DMS153 treated with DMSO at 0.1 percent for 48 hours (cell line): ENCODE measurements at regions not wholly inside any gene's neighbourhood (a gene's known extent, or its start where the extent isn't known, plus 50 kb on each side); places are given as distances from the start of the nearest gene placed in this dataset.

Experiments
- DNase-seq: peaks from one replicate; lab custom pipeline; 2025; ENCODE audit not compliant: unreplicated experiment; lab: John Stamatoyannopoulos, UW

GRCh38 chr2:217628061-217628460 is 374.7 kb downstream of the TNS1 start:
- DNase-seq, result no peak

- no peak for DNase-seq
These were observed 375.9 kb downstream of the TNS1 start for GRCh38 chr2:217626926-217627325.

GRCh38 chr2:217625557-217626169 is 377.1 kb downstream of the TNS1 start:
- no peak for DNase-seq

GRCh38 chr2:217623281-217623912 is 379.4 kb downstream of the TNS1 start:
- no peak for DNase-seq

GRCh38 chr2:217622205-217623060 is 380.4 kb downstream of the TNS1 start:
- DNase-seq, result peak; percentile 39

- no peak for DNase-seq
These were observed 381.4 kb downstream of the TNS1 start for GRCh38 chr2:217621391-217621801.

DNA sequence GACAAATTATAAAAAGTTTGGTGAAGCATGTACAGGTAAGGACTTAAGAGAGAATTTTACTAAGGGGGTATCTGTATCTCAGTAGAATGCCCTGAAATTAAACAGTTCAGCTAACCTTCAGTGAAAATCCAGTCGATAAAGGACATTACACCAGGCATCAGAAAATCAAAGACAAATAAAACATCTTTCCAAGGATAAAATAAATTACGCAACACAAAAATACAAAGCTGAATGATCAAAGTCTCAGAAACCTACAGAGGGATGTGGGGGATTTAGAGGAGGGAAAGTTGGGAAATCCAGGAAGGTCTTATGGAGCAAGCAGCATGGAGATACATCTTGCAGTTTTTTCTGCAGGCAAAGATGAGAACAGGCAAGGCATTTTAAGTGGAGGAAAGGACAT is 384.1 kb downstream of the TNS1 start:
- DNase-seq, result no peak

GRCh38 chr2:217617616-217618022 is 385.2 kb downstream of the TNS1 start:
- DNase-seq, result no peak

DNA sequence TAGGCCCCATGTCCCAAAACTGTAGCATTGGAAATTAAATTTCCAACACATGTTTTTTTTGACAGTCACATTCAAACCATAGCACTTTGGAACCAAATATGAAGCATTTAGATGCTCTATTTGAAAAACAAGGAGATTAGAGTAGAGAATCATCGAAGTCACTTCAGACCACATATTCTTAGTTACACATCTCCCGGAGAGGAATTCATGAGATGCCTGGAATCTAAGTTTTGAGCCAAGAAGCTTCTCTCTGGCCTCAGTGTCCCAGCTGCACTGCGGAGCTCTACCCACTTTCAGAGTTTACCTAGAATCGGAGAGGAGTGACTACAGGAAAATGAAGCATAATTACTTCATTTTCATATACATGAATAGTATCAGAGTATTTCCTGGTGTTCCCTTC is 385.9 kb downstream of the TNS1 start:
- DNase-seq, result no peak

DNA sequence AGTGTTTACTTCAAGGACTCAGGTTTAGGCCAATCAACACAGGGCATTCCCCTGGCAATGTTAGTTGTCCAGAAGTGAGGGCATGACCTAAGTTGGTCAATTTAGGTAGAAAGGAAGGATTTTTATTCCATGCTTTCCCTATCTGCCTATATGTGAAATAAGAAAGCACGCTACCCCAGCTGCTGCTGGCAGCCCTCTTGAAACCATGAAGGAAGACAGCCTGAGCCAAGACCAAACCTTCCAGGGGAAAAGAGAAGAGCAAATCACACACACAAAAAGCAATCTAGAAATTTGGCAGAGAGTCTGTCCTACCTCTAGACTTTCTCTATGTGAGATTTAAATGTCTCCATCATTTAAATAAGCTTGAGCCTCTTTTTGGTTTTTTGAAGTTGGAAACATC is 387.6 kb downstream of the TNS1 start:
- no peak for DNase-seq

DNA sequence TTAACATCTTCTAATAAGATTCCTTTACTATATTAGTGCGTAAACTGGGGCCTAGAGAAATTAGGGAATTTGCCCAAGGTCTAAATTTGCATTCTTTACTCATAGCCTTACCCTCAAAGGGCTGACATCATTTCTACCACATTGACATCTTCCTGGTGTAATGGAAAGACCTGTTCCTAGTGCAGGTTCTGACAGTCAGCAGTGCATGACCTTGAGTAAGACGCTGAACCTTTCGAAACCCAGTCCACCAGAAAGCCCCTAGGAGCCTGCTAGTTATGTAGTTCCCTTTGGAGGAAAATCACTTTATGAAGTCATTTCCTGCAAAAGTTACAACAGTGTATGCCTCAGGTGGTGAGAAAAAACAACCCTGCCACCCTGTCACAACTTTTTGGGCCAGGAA is 388.3 kb downstream of the TNS1 start:
- DNase-seq, result no peak

DNA sequence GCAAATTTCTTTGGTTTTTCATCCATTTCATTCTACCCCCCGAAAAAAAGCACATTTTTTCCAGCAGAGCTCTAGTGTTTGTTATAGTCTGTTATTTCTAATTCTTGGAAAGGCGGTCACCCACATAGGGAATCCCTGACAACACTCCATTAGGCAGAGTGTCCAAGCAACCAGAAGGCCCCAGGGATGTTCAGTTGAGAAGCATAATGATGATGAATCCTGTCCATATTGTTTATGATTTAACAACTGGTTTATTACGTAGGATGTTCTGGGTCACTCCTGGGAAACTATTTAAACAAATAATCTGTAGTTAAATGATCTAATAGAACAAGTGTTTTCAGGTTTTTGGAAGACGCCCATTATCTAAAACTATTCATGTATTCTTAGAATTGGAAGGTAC is 388.7 kb downstream of the TNS1 start:
- no peak for DNase-seq

DNA sequence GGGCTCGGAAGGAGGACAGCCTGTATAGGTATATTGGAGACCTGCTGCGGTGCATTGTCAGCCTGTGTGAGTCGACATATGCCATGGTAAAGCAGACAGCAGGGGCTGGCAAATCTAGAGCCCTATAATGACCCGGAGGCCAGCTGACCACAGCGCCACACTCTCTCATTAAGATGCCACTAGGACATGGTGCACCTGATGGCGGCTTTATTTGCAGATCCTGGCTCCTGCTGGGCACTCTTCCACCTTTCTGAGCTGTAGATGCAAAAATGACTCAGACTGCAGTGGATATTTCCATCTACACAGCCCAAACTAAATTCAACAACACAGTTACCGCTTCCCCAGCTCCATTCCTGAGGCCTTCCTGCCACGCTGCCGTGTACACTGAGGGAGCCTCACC is 389.9 kb downstream of the TNS1 start:
- DNase-seq, result no peak

- no peak for DNase-seq
These were observed 390.6 kb downstream of the TNS1 start for GRCh38 chr2:217612211-217612610.

DNA sequence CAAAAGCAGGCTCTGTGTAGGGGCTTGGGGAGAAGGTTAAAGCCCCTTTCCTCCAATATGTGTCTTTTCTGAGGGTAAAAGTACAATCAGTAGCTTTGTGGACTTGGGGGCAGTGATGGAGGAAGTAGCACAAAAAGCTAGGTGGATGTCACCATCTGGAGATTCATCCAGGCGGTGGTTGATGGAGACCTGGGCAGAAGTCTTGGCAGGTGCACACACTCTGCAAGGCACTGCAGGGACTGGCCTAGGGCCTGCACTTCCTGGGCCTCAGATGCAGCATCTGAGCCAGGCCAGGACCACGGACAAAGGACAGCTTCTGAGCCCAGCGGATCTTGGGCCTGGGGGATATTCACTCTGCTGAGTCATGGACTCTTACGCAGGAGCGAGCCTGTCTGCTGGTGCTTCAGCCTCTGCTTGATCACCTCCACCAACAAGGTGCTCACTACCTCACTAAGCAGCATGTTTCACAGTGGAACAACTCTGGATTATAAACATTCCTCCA is 391.1 kb downstream of the TNS1 start:
- DNase-seq, result no peak

- no peak for DNase-seq
These were observed 391.7 kb downstream of the TNS1 start for GRCh38 chr2:217611056-217611455.

DNA sequence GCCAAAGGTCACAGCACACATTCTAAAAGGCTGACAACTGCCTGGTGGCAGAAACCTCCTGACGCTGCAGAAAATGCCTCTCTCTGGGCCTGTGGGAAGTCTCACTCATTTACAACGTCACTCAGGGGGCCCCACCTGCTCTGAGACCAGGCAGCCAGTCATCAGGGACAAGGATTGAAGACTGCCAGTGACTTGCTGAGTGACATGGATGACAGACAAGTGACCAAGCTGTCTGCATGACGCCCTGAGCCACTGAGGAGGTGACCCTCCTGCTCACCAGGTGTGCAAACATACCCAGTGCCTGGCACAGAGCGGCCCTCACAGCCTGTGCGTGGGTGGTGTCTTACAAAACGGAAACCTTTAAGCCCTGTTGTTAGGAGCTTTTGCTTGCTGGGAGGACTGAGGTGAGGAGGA is 392.4 kb downstream of the TNS1 start:
- peak; percentile 93 for DNase-seq

- peak; percentile 68 for DNase-seq
These were observed 392.8 kb downstream of the TNS1 start for GRCh38 chr2:217609952-217610351.

DNA sequence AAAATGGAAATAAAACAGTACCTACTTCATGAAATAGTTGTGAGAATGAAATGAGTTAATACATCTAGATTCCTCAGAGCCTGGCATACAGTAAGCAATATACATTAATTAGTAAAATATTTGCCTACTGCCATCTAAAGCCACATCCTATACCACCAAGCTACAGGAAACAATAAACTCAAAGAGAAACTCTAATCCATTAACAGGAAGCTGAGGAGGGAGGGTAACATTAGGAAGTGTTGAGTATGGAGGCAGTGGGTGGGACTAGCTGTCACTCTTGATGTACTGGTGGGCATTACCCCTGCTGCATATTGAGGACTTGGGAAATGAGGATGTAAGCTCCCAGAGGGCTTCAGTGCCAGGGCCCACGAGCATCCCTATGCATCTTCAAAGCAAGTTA is 396.5 kb downstream of the TNS1 start:
- no peak for DNase-seq

DNA sequence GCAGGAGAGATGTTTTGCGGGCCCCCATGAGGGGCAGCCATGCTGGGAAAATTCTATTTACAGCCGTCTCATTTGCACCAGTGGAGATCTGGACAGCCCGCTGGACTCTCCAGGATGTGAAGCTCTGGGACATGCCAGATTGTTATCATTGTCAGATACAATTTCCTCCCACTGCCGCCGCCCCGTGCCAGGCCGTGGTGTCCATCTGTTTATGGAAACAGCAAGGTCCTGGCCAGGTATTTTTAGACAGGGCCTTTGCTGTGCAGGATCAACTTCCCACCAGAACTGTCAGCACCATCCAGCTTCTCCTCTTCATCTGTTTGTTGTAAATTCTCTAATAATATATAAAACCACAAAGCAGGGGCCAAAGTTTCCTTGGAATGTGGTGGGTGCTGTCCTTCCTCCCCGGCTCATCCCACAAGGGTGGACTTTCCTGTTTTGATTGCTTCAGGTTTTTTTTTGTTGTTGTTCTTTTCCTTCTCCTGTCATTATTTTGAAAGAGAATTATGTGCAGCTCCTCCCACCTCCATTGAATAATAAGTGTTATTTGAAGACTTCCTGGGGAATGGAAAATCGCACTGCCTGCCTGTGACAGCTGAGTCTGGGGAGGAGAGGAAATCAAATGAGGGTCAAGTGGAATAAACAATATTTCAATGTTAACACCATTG is 398.1 kb downstream of the TNS1 start:
- no peak for DNase-seq

- no peak for DNase-seq
These were observed 401.2 kb downstream of the TNS1 start for GRCh38 chr2:217601601-217602000.
